ENCODE measurements at regions not wholly inside any gene's neighbourhood (a gene's known extent, or its start where the extent isn't known, plus 50 kb on each side); places are given as distances from the start of the nearest gene placed in this dataset.

DNA sequence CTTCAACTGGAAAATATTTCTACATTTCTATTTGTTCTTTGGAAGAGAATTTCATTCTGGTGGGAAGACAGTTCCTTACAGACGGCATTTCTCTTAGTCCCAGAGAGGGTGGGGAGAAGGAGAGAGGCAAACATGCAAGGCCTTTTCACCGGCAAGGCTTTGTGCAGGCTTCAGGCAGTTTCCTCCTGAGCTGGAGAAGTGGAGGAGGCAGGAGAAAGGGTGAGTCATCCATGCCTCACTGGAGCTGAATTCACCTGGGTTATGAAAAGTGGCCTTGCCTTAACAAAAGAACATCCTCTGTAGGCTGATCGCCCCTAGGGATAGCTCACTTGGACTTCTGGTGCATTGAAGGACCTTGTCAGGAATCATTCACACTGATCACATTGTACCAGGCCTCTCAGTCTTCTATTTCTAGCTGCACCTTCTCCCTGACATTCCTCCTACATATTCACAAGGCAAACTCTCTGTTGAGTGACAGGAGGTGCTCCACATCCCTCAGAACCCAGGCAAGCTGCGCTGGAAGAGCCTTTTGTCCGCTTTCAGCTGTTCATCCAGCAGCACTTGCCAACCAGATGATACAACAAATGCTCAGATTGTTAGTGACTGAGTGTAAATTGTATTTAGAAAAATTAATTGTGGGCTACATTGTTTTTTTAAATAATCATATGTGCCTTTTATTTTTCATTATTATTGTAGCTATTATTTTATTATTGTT, 796.1 kb downstream of the DCDC2C start:
- in situ Hi-C loops (cut with MboI; ENCODE audit: low sequenced_read_pairs, unreplicated experiment) = no loop called here
- TF ChIP-seq, protein P1, sequence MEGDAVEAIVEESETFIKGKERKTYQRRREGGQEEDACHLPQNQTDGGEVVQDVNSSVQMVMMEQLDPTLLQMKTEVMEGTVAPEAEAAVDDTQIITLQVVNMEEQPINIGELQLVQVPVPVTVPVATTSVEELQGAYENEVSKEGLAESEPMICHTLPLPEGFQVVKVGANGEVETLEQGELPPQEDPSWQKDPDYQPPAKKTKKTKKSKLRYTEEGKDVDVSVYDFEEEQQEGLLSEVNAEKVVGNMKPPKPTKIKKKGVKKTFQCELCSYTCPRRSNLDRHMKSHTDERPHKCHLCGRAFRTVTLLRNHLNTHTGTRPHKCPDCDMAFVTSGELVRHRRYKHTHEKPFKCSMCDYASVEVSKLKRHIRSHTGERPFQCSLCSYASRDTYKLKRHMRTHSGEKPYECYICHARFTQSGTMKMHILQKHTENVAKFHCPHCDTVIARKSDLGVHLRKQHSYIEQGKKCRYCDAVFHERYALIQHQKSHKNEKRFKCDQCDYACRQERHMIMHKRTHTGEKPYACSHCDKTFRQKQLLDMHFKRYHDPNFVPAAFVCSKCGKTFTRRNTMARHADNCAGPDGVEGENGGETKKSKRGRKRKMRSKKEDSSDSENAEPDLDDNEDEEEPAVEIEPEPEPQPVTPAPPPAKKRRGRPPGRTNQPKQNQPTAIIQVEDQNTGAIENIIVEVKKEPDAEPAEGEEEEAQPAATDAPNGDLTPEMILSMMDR (IDR thresholded peaks at IDR 0.05; ENCODE audit: borderline replicate concordance, control extremely low read depth, extremely low read depth, insufficient read depth, missing control alignments) = no peak

GRCh38 chr2:4501525-4501924, 798.1 kb downstream of the DCDC2C start:
- TF ChIP-seq, protein P1 (IDR thresholded peaks at IDR 0.05; ENCODE audit: borderline replicate concordance, control extremely low read depth, extremely low read depth, insufficient read depth, missing control alignments) = no peak
- in situ Hi-C loops (cut with MboI; ENCODE audit: low sequenced_read_pairs, unreplicated experiment) = no loop called here
- DNase-seq (ENCODE audit: low spot score) = no peak

More for the DNA sequence above, 796.1 kb downstream of the DCDC2C start:
- no peak for DNase-seq (ENCODE audit: low spot score)

GRCh38 chr2:4502230-4502843, 799.0 kb downstream of the DCDC2C start:
- DNase-seq (ENCODE audit: low spot score) = no peak
- TF ChIP-seq, protein P1 (IDR thresholded peaks at IDR 0.05; ENCODE audit: borderline replicate concordance, control extremely low read depth, extremely low read depth, insufficient read depth, missing control alignments) = no peak
- in situ Hi-C loops (cut with MboI; ENCODE audit: low sequenced_read_pairs, unreplicated experiment) = no loop called here

DNA sequence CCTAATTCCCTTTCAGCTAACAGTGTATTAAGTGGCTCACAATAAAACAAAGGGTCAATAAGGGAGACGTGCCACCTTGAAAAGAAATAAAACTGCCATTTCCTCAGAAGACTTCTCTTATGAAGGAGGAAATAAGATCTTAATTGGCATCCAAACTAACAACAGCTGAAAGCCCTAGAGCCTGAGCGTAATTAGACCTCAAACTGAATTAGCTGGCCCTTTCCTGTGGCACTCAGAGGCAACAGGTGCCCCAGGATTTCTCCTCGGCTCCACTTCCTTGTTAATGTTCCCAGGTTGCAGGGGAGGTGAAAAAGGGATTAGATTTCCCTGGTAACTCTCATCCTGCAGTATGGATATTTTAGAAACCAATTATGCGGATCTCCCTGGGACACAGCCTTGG, 804.3 kb downstream of the DCDC2C start:
- TF ChIP-seq, protein P1 (IDR thresholded peaks at IDR 0.05; ENCODE audit: borderline replicate concordance, control extremely low read depth, extremely low read depth, insufficient read depth, missing control alignments) = no peak
- in situ Hi-C loops (cut with MboI; ENCODE audit: low sequenced_read_pairs, unreplicated experiment) = no loop called here
- DNase-seq (ENCODE audit: low spot score) = no peak

- in situ Hi-C loops (cut with MboI; ENCODE audit: low sequenced_read_pairs, unreplicated experiment) = no loop called here
- no peak for DNase-seq (ENCODE audit: low spot score)
- TF ChIP-seq, protein P1 (IDR thresholded peaks at IDR 0.05; ENCODE audit: borderline replicate concordance, control extremely low read depth, extremely low read depth, insufficient read depth, missing control alignments) = no peak
Measured at GRCh38 chr2:4515871-4516761, 812.7 kb downstream of the DCDC2C start.

GRCh38 chr2:4518596-4518995, 815.2 kb downstream of the DCDC2C start:
- in situ Hi-C loops (cut with MboI; ENCODE audit: low sequenced_read_pairs, unreplicated experiment) = no loop called here
- DNase-seq (ENCODE audit: low spot score) = no peak
- TF ChIP-seq, protein P1 (IDR thresholded peaks at IDR 0.05; ENCODE audit: borderline replicate concordance, control extremely low read depth, extremely low read depth, insufficient read depth, missing control alignments) = no peak
